ENCODE measurements at regions not wholly inside any gene's neighbourhood (a gene's known extent, or its start where the extent isn't known, plus 50 kb on each side); places are given as distances from the start of the nearest gene placed in this dataset.
A peak's percentile ranks its signal among the peaks of the same experiment; 100 is the strongest.

DNA sequence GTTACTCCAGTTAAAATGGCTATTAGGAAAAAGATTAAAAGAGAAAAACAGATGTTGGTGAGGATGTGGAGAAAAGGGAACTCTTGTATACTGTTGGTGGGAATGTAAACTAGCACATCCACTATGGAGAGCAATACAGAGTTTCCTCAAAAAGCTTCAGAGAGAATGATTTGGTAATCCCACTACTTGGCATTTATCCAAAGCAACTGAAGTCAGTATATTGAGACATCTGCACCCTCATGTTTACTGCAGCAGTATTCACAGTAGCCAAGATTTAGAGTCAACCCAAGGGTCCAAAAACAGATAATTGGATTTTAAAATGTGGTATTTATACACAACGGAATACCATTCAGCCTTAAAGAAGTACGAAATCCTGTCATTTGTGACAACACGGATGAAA lies 469.5 kb downstream of the QKI start:
- DNase-seq: no peak
- peak in 1 of 2 donors; percentile 36 for ATAC-seq
- no peak overlapping the region for H3K4me3 ChIP-seq
- H3K4me1 ChIP-seq: peaks cover 0 to under 1% of the 10 kb centered on the region in 2 donors
- intact Hi-C loops (cut with DNase I; ENCODE audit: low total_unique reads): no loop called here
- no peaks in the 10 kb centered on the region for H3K27me3 ChIP-seq
- H3K36me3 ChIP-seq: no peaks in the 10 kb centered on the region
- H3K9me3 ChIP-seq: no peaks in the 10 kb centered on the region
- in situ Hi-C loops (cut with MboI; ENCODE audit: low sequenced_read_pairs in 4 of 4): no loop called here
- TF ChIP-seq CTCF (IDR thresholded peaks at IDR 0.05 in 4 of 5, conservative IDR thresholded peaks at IDR 0.05 in 1 of 5) (no peak), POLR2A (IDR thresholded peaks at IDR 0.05) (no peak)
- no peak overlapping the region for H3K27ac ChIP-seq

DNA sequence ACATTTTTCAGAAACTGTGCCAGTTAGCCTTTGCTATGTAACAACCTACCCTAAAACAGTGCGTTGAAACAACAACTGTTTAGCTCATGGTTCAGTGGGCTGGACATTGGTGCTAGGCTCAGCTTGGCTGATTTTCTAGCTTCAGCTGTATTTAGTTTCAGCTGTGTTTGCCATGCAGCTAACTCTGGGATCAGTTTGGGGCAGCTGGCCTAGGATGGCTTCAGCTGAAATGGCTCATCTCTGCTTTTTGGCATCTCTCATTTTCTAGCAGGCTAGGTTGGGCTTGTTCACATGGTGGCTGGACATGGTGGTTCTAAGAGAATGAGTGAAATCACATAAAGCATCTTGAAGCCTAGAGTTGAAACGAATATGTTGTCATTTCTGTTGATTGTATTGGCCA lies 464.2 kb downstream of the QKI start:
- Histone ChIP-seq H3K27ac (peak overlapping the region; percentile 16 to 52 (median 34)), H3K4me3 (peak overlapping the region in 1 of 4 donors; percentile 9)

DNA sequence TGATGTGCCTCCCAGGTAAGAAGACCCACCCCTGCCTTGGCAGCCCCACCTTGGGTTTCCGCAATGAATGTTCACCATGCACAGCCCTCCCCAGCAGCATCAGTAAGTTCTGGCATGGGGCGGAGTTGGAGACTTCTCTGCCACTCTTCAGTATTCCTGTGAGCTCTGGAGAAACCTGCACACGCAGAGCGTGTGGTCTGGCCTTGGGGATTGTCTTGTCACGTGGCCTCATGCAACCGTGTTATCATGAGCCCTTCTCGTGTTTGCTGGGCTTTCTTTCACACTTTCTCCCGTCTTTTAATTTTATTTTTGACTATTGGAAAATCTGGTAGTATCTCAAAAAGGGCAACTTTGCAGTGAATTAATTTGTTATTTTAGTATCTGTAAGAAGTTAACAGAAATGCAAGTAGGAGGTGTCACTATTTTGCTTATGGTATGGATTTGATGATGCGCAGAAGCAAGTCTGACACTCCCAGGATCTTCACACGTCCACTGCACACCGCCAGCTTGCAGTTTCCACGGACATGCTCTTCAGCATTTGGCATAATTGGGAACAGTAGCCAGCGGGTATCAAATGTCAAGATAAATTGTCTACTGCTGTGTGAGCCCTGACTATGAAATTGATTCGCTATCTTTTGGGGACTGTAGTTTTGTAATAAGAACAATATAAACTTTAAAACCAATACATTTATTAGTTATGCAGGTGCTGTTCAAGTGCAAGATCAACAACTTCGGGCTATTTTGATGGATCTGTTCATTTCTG lies 463.5 kb downstream of the QKI start:
- DNase-seq: no peak
- H3K27me3 ChIP-seq: no peaks in the 10 kb centered on the region
- H3K36me3 ChIP-seq: no peaks in the 10 kb centered on the region
- H3K9me3 ChIP-seq: no peaks in the 10 kb centered on the region
- in situ Hi-C loops (cut with MboI; ENCODE audit: low sequenced_read_pairs in 4 of 4): no loop called here
- intact Hi-C loops (cut with DNase I; ENCODE audit: low total_unique reads): no loop called here
- peak overlapping the region in 1 of 4 donors; percentile 9 for H3K4me3 ChIP-seq
- peak overlapping the region; percentile 16 to 52 (median 34) for H3K27ac ChIP-seq
- no peak for TF ChIP-seq CTCF (IDR thresholded peaks at IDR 0.05 in 4 of 5, conservative IDR thresholded peaks at IDR 0.05 in 1 of 5)
- TF ChIP-seq POLR2A (IDR thresholded peaks at IDR 0.05): no peak
- H3K4me1 ChIP-seq: peaks cover 5 to 11% of the 10 kb centered on the region in 2 donors
- peak; percentile 74 to 76 for ATAC-seq

More for the DNA sequence above, 464.2 kb downstream of the QKI start:
- in situ Hi-C loops (cut with MboI; ENCODE audit: low sequenced_read_pairs in 4 of 4): no loop called here
- DNase-seq: no peak
- Histone ChIP-seq H3K27me3 (no peaks in the 10 kb centered on the region), H3K4me1 (peaks cover 5 to 11% of the 10 kb centered on the region in 2 donors), H3K9me3 (no peaks in the 10 kb centered on the region), H3K36me3 (no peaks in the 10 kb centered on the region)
- peak; percentile 75 to 78 for ATAC-seq
- intact Hi-C loops (cut with DNase I; ENCODE audit: low total_unique reads): no loop called here
- no peak for TF ChIP-seq POLR2A (IDR thresholded peaks at IDR 0.05)
- TF ChIP-seq CTCF (IDR thresholded peaks at IDR 0.05 in 4 of 5, conservative IDR thresholded peaks at IDR 0.05 in 1 of 5): no peak

DNA sequence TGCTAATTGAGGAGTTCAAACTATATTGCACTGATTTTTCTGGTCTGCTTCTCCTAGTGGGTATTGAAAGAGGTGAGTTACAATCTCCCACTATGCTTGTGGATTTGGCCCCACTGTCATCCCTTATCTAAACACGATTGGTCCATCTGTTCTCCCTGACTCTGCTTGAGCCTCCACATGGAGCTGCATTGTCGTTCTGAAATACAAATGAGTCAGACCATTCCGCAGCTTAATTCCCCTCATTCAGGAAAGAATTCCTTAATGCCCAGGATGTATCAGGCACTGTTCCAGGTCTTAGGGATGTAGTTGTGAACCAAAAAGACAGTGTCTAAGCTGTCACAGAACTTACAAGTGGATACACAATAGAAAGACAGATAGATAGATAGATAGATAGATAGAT lies 461.9 kb downstream of the QKI start:
- H3K4me3 ChIP-seq: no peak overlapping the region
- intact Hi-C loops (cut with DNase I; ENCODE audit: low total_unique reads): no loop called here
- DNase-seq (no peak), ATAC-seq (no peak)
- in situ Hi-C loops (cut with MboI; ENCODE audit: low sequenced_read_pairs in 4 of 4): no loop called here
- peaks cover 10 to 11% of the 10 kb centered on the region in 2 donors for H3K4me1 ChIP-seq
- H3K36me3 ChIP-seq: no peaks in the 10 kb centered on the region
- no peaks in the 10 kb centered on the region for H3K27me3 ChIP-seq
- H3K9me3 ChIP-seq: no peaks in the 10 kb centered on the region
- H3K27ac ChIP-seq: no peak overlapping the region
- TF ChIP-seq CTCF (IDR thresholded peaks at IDR 0.05 in 4 of 5, conservative IDR thresholded peaks at IDR 0.05 in 1 of 5) (no peak), POLR2A (IDR thresholded peaks at IDR 0.05) (no peak)

Data from gastrocnemius medialis (tissue), 4 donors.